ENCODE measurements at regions not wholly inside any gene's neighbourhood (a gene's known extent, or its start where the extent isn't known, plus 50 kb on each side); places are given as distances from the start of the nearest gene placed in this dataset.
"Not testable (repeated sequence)": the region's sequence is repeated elsewhere in the genome, so short reads cannot be mapped to it uniquely, and the experiment has no call there.

DNA sequence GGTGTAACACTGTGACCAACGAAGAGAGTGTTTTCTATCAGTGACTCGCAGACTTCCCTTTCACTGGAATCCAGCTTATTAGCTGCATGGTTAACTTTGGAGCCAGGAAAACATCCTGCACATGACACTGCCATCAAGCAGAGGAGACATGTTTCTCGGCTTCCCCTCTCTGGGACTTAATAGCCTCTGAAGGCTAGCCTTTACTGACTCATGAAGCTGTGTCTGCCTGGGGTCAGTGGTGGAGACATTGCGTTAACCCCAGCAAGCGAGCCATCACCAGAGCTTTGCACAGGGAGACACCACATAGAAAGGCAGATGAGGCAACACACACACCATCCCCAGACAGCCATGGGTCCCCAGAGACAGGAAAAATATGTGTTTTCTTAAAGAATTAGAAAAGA is 126.9 kb upstream of the PRICKLE1 start:
- no peaks in the 10 kb centered on the region for H3K27me3 ChIP-seq (ENCODE audit: low read length)
- H3K9me2 ChIP-seq (replicated peaks; ENCODE audit: low read length) = no peaks in the 10 kb centered on the region
- H3K27ac ChIP-seq (ENCODE audit: low read length) = no peak overlapping the region
- no peaks in the 10 kb centered on the region for H3K4me1 ChIP-seq (ENCODE audit: insufficient read depth, low read length)
- no peaks in the 10 kb centered on the region for H3K79me2 ChIP-seq (ENCODE audit: low read length)
- no peaks in the 10 kb centered on the region for H3K36me3 ChIP-seq (ENCODE audit: low read depth, low read length)
- no peak overlapping the region for H3K9ac ChIP-seq (ENCODE audit: low read length)
- no peaks in the 10 kb centered on the region for H3F3A ChIP-seq (ENCODE audit: low read length, unreplicated experiment)
- ChIA-PET CTCF (no interaction called here), POLR2A (ENCODE audit: unreplicated experiment) (no interaction called here)
- no peak overlapping the region for H3K4me2 ChIP-seq (ENCODE audit: low read length)
- intact Hi-C loops (cut with micrococcal nuclease) = no loop called here
- DNase-seq (no peak), ATAC-seq (no peak)
- H2AFZ ChIP-seq (ENCODE audit: low read length) = no peak overlapping the region
- no peak overlapping the region for H3K4me3 ChIP-seq (ENCODE audit: low read length)
- H3K9me3 ChIP-seq (ENCODE audit: low read length) = no peaks in the 10 kb centered on the region
- no TSS peak for BruUV-seq (replicated peaks)
- TF ChIP-seq, protein P1, sequence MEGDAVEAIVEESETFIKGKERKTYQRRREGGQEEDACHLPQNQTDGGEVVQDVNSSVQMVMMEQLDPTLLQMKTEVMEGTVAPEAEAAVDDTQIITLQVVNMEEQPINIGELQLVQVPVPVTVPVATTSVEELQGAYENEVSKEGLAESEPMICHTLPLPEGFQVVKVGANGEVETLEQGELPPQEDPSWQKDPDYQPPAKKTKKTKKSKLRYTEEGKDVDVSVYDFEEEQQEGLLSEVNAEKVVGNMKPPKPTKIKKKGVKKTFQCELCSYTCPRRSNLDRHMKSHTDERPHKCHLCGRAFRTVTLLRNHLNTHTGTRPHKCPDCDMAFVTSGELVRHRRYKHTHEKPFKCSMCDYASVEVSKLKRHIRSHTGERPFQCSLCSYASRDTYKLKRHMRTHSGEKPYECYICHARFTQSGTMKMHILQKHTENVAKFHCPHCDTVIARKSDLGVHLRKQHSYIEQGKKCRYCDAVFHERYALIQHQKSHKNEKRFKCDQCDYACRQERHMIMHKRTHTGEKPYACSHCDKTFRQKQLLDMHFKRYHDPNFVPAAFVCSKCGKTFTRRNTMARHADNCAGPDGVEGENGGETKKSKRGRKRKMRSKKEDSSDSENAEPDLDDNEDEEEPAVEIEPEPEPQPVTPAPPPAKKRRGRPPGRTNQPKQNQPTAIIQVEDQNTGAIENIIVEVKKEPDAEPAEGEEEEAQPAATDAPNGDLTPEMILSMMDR (conservative IDR thresholded peaks at IDR 0.05; ENCODE audit: low read depth, low read length) = no peak
- TF ChIP-seq EZH2phosphoT487 (IDR thresholded peaks at IDR 0.05; ENCODE audit: borderline replicate concordance, low read length) = no peak
- no peak for TF ChIP-seq EZH2 (IDR thresholded peaks at IDR 0.05; ENCODE audit: low read length, unreplicated experiment)
- no peaks in the 10 kb centered on the region for H4K20me1 ChIP-seq (ENCODE audit: low read length)

DNA sequence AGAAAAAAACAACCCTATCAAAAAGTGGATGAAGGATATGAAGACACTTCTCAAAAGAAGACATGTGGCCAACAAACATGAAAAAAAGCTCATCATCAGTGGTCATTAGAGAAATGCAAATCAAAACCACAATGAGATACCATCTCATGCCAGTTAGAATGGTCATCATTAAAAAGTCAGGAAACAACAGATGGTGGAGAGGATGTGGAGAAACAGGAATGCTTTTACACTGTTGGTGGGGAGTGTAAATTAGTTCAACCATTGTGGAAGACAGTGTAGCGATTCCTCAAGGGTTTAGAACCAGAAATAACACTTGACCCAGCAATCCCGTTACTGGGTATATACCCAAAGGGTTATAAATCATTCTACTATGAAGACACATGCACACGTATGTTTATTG is 124.0 kb upstream of the PRICKLE1 start:
- H3K9me2 ChIP-seq (replicated peaks; ENCODE audit: low read length); H3K36me3 ChIP-seq (ENCODE audit: low read depth, low read length); intact Hi-C loops (cut with micrococcal nuclease); BruUV-seq (replicated peaks); CTCF ChIA-PET; H3K9me3 ChIP-seq (ENCODE audit: low read length); H3F3A ChIP-seq (ENCODE audit: low read length, unreplicated experiment); H2AFZ ChIP-seq (ENCODE audit: low read length); H3K4me2 ChIP-seq (ENCODE audit: low read length); H3K4me3 ChIP-seq (ENCODE audit: low read length); H3K79me2 ChIP-seq (ENCODE audit: low read length); DNase-seq; POLR2A ChIA-PET (ENCODE audit: unreplicated experiment); H3K9ac ChIP-seq (ENCODE audit: low read length); H3K27ac ChIP-seq (ENCODE audit: low read length); H3K27me3 ChIP-seq (ENCODE audit: low read length); H3K4me1 ChIP-seq (ENCODE audit: insufficient read depth, low read length); H4K20me1 ChIP-seq (ENCODE audit: low read length); ATAC-seq: not testable (repeated sequence)

DNA sequence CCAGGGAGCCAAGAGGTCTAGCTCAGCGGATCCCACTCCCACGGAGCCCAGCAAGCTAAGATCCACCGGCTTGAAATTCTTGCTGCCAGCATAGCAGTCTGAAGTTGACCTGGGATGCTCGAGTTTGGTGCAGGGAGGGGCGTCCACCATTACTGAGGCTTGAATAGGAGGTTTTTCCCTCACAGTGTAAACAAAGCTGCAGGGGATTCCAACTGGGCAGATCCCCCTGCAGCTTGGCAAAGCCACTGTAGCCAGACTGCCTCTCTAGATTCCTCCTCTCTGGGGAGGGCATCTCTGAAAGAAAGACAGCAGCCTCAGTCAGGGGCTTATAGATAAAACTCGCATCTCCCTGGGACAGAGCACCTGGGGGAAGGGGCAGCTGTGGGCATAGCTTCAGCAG is 118.8 kb upstream of the PRICKLE1 start:
- H3K79me2 ChIP-seq (ENCODE audit: low read length); H3K9me2 ChIP-seq (replicated peaks; ENCODE audit: low read length); CTCF ChIA-PET; H3K36me3 ChIP-seq (ENCODE audit: low read depth, low read length); intact Hi-C loops (cut with micrococcal nuclease); BruUV-seq (replicated peaks); H4K20me1 ChIP-seq (ENCODE audit: low read length); H3K27ac ChIP-seq (ENCODE audit: low read length); H3K4me3 ChIP-seq (ENCODE audit: low read length); ATAC-seq; POLR2A ChIA-PET (ENCODE audit: unreplicated experiment); H3K9me3 ChIP-seq (ENCODE audit: low read length); H3K27me3 ChIP-seq (ENCODE audit: low read length); H2AFZ ChIP-seq (ENCODE audit: low read length); DNase-seq; H3K9ac ChIP-seq (ENCODE audit: low read length); H3F3A ChIP-seq (ENCODE audit: low read length, unreplicated experiment); H3K4me2 ChIP-seq (ENCODE audit: low read length): not testable (repeated sequence)
- peaks cover 13% of the 10 kb centered on the region for H3K4me1 ChIP-seq (ENCODE audit: insufficient read depth, low read length)

All from PC-3 (cell line).